NT2/D1 (cell line): ENCODE measurements at regions not wholly inside any gene's neighbourhood (a gene's known extent, or its start where the extent isn't known, plus 50 kb on each side); places are given as distances from the start of the nearest gene placed in this dataset.

ENCODE experiments used
- SUZ12 ChIP-seq: IDR thresholded peaks from 2 replicates; pipeline ENCODE4 v1.6.1; 2011; ENCODE audit not compliant: insufficient read length, insufficient read depth; ENCODE audit errors: extremely low read depth
- ZNF274 ChIP-seq: IDR thresholded peaks from 2 replicates; pipeline ENCODE4 v1.6.1; 2011; ENCODE audit warnings: mild to moderate bottlenecking, low read depth, low read length

- TF ChIP-seq SUZ12 (no peak), ZNF274 (no peak)
Observed at GRCh38 chr12:68094195-68094594, 65.3 kb downstream of the IFNG start.
